HepG2 (cell line): ENCODE measurements at regions not wholly inside any gene's neighbourhood (a gene's known extent, or its start where the extent isn't known, plus 50 kb on each side); places are given as distances from the start of the nearest gene placed in this dataset.

Source experiments
- ATAC-seq: fragments of 200-7000 bp; cut with Tn5 transposase; 3 replicates; pipeline ENCODE4 v1.9.1; 2020; ENCODE audit warnings: mild to moderate bottlenecking, moderate library complexity
- BruUV-seq: library from RNA; stranded (reverse); fragments of 400-500 nt; replicated peaks from 2 replicates; lab custom pipeline; 2021; lab: Mats Ljungman, UMichigan
- CTCF ChIA-PET: fragments of 300-600 bp; formaldehyde crosslinking; extraction: SDS; loops from one replicate; lab custom pipeline; 2021; ENCODE audit warnings: low total read pairs, inconsistent platforms, low intra/inter-chr PET ratio; lab: Yijun Ruan, JAX
- POLR2A ChIA-PET: fragments of 350-600 bp; sonication (Branson Sonifier 250); formaldehyde crosslinking; loops from one replicate; lab custom pipeline; 2020; ENCODE audit warnings: antibody characterized with exemption, inconsistent platforms; lab: Yijun Ruan, JAX
- DNase-seq: peaks from one replicate; pipeline ENCODE4 v3.0.0-alpha.2; 2015; ENCODE audit warnings: low spot score
- FAIRE-seq: peaks from 3 replicates; lab custom pipeline; 2011; peaks lifted over from hg19 to GRCh38; lab: Jason Lieb, UNC
- H2AFZ ChIP-seq: one replicate; pipeline ENCODE4 v1.6.1; 2011; ENCODE audit warnings: low read length, inconsistent platforms
- H3K27ac ChIP-seq: fragments of 300-600 bp; 3 replicates; pipeline ENCODE4 v1.8.0; 2011; ENCODE audit warnings: mixed run types, mild to moderate bottlenecking, mixed read lengths, low read length, inconsistent platforms; ENCODE audit not compliant: insufficient read depth; ENCODE audit errors: extremely low read length
- H3K27me3 ChIP-seq, 2 experiments: fragments of 200-600 bp in 1 of 2; 2 replicates in 1 of 2; 3 replicates in 1 of 2; pipeline versions ENCODE4 v1.6.0 to v1.8.0; 2011; ENCODE audit warnings: low read length in 2 of 2, mild to moderate bottlenecking in 2 of 2, moderate library complexity in 2 of 2, inconsistent platforms in 1 of 2; ENCODE audit not compliant: insufficient read depth in 2 of 2, control insufficient read depth in 1 of 2
- H3K36me3 ChIP-seq, 2 experiments: fragments of 200-600 bp in 1 of 2; replicated peaks in 1 of 2; 2 replicates in 1 of 2; 3 replicates in 1 of 2; pipeline versions ENCODE4 v1.5.1 to v1.8.0; 2011; ENCODE audit warnings: low read length in 2 of 2, inconsistent platforms in 1 of 2; ENCODE audit not compliant: insufficient read depth in 2 of 2, control insufficient read depth in 1 of 2
- H3K4me1 ChIP-seq: 2 replicates; pipeline ENCODE4 v1.5.1; 2012; ENCODE audit warnings: low read length, inconsistent platforms; ENCODE audit not compliant: insufficient read depth
- H3K4me2 ChIP-seq: 2 replicates; pipeline ENCODE4 v1.6.0; 2011; ENCODE audit warnings: low read depth, low read length, inconsistent platforms
- H3K4me3 ChIP-seq, 3 experiments: fragments of 200-600 bp in 1 of 3; sonication (generic), shearing (Covaris generic) in 1 of 3; replicated peaks in 1 of 3; 2 replicates each; pipeline ENCODE4 v1.5.1; 2011 to 2016; ENCODE audit warnings: low read length in 3 of 3, inconsistent platforms in 2 of 3, low read depth in 2 of 3, mild to moderate bottlenecking in 2 of 3, control low read depth in 1 of 3, mixed read lengths in 1 of 3; ENCODE audit not compliant: insufficient read depth in 1 of 3
- H3K79me2 ChIP-seq: one replicate; pipeline ENCODE4 v1.6.1; 2011; ENCODE audit warnings: low read length, inconsistent platforms; ENCODE audit not compliant: insufficient read depth
- H3K9ac ChIP-seq: 2 replicates; pipeline ENCODE4 v1.6.0; 2011; ENCODE audit warnings: mild to moderate bottlenecking, low read depth, low read length, inconsistent platforms; ENCODE audit not compliant: insufficient read depth
- H3K9me3 ChIP-seq: 2 replicates; pipeline ENCODE4 v1.5.1; 2012; ENCODE audit warnings: mild to moderate bottlenecking, low read length
- H4K20me1 ChIP-seq: 2 replicates; pipeline ENCODE4 v1.6.0; 2011; ENCODE audit warnings: inconsistent platforms, mild to moderate bottlenecking, low read length, moderate library complexity; ENCODE audit not compliant: insufficient read depth
- FOXJ3 ChIP-seq: sonication (generic); formaldehyde crosslinking; IDR thresholded peaks from 2 replicates; pipeline ENCODE4 v1.4.0; 2020; ENCODE audit warnings: missing genetic modification reagents, mild to moderate bottlenecking, borderline replicate concordance
- ISL2 ChIP-seq: sonication (generic); formaldehyde crosslinking; IDR thresholded peaks from 2 replicates; pipeline ENCODE4 v1.5.0; 2020; ENCODE audit warnings: missing genetic modification reagents
- MBD4 ChIP-seq: IDR thresholded peaks from 2 replicates; pipeline ENCODE4 v1.6.1; 2012; ENCODE audit warnings: low read length, inconsistent platforms, borderline replicate concordance
- MLXIP ChIP-seq: sonication (generic); formaldehyde crosslinking; IDR thresholded peaks from 2 replicates; pipeline ENCODE4 v1.9.0; 2021; ENCODE audit warnings: missing genetic modification reagents, borderline replicate concordance
- SMC3 ChIP-seq: IDR thresholded peaks from 2 replicates; pipeline ENCODE4 v1.6.1; 2011; ENCODE audit warnings: low read length, improper control_type of control experiment
- SNAPC5 ChIP-seq: sonication (generic); formaldehyde crosslinking; IDR thresholded peaks from 2 replicates; pipeline ENCODE4 v1.8.1; 2023; ENCODE audit warnings: mild to moderate bottlenecking, missing genetic modification reagents, borderline replicate concordance
- SOX6 ChIP-seq, 2 experiments: fragments of 450-650 bp in 1 of 2; sonication (generic) in 1 of 2; formaldehyde crosslinking in 1 of 2; IDR thresholded peaks; 2 replicates each; pipeline versions ENCODE4 v1.4.0 to v1.6.1; 2017 to 2020; ENCODE audit warnings: antibody characterized with exemption in 1 of 2, mild to moderate bottlenecking in 1 of 2, missing genetic modification reagents in 1 of 2
- U2AF2 ChIP-seq: fragments of 200-400 bp; formaldehyde crosslinking; IDR thresholded peaks from 2 replicates; pipeline ENCODE4 v1.6.1; 2017; ENCODE audit warnings: low read depth, mild to moderate bottlenecking, low read length
- ZFP1 ChIP-seq: IDR thresholded peaks from 2 replicates; pipeline ENCODE4 v1.6.1; 2016
- ZNF687 ChIP-seq: sonication (generic); formaldehyde crosslinking; IDR thresholded peaks from 2 replicates; pipeline ENCODE4 v1.5.1; 2020; ENCODE audit warnings: mild to moderate bottlenecking, missing genetic modification reagents, moderate library complexity
- WGBS: methylation state at CpG from one replicate; pipeline ENCODE4 v1.1.6; 2017; ENCODE audit warnings: low lambda C conversion rate; 5-methylcytosine and 5-hydroxymethylcytosine counted together
- in situ Hi-C: cut with HindIII; loops from 2 replicates; pipeline ENCODE4 v1.10.0; 2017; ENCODE audit warnings: low pct_unique_long_range_greater_than_20kb; ENCODE audit not compliant: extremely low pct_ligation_motif_present
- intact Hi-C: fragments of 100-400 bp; cut with micrococcal nuclease; formaldehyde crosslinking; loops from one replicate; pipeline ENCODE4 v1.10.0; 2022; ENCODE audit not compliant: unreplicated experiment

- POLR2A ChIA-PET: no interaction called here
- WGBS: 98% methylated on average over 6 of the region's 6 CpGs
- Histone ChIP-seq H4K20me1 (no peaks in the 10 kb centered on the region), H3K4me1 (peaks cover 22% of the 10 kb centered on the region), H3K4me2 (no peak overlapping the region), H3K27me3 (no peaks in the 10 kb centered on the region), H3K36me3 (no peaks in the 10 kb centered on the region; a peak in 1 of 5 replicates), H3K79me2 (no peaks in the 10 kb centered on the region), H3K9ac (no peak overlapping the region), H3K9me3 (no peaks in the 10 kb centered on the region), H3K4me3 (no peak overlapping the region)
- DNase-seq: no peak
- no TSS peak for BruUV-seq
- intact Hi-C loops: no loop called here
- in situ Hi-C loops: no loop called here
- TF ChIP-seq U2AF2 (no peak), MLXIP (CRISPR knock-in tag) (no peak), FOXJ3 (no peak), MBD4 (no peak), ISL2 (CRISPR knock-in tag) (no peak), ZNF687 (CRISPR knock-in tag) (no peak), SMC3 (no peak), ZFP1 (CRISPR knock-in tag) (no peak), SNAPC5 (CRISPR knock-in tag) (no peak), SOX6 (IDR thresholded peaks at IDR 0.05) (no peak), SOX6 (CRISPR knock-in tag; IDR thresholded peaks at IDR 0.05) (no peak)
- TF ChIP-seq, all 625 proteins: peak for 0
- no peak overlapping the region for H3K27ac ChIP-seq
- no peak for FAIRE-seq
- H2AFZ ChIP-seq: no peak overlapping the region
- no peak for ATAC-seq
- CTCF ChIA-PET: no interaction called here
Measured at GRCh38 chr11:8745431-8746253, 63.0 kb downstream of the RPL27A start.
